ENCODE measurements at regions not wholly inside any gene's neighbourhood (a gene's known extent, or its start where the extent isn't known, plus 50 kb on each side); places are given as distances from the start of the nearest gene placed in this dataset.

- TF ChIP-seq CTCF (IDR thresholded peaks at IDR 0.05; ENCODE audit: insufficient read depth, low read length, poor library complexity, severe bottlenecking) (no peak), EZH2phosphoT487 (conservative IDR thresholded peaks at IDR 0.05; ENCODE audit: low read length) (no peak)
- Histone ChIP-seq H3K4me3 (ENCODE audit: insufficient read depth, low read length, poor library complexity, severe bottlenecking) (no peak overlapping the region), H2AFZ (ENCODE audit: low read depth, low read length, severe bottlenecking) (no peak overlapping the region), H3K9me2 (replicated peaks; ENCODE audit: insufficient read depth, low read length) (no peaks in the 10 kb centered on the region), H3K27ac (ENCODE audit: low read depth, low read length) (no peak overlapping the region), H3K36me3 (ENCODE audit: low read length) (no peaks in the 10 kb centered on the region), H3K9ac (ENCODE audit: low read length) (no peak overlapping the region), H3K9me3 (ENCODE audit: insufficient read depth, low read length) (no peaks in the 10 kb centered on the region), H3K27me3 (ENCODE audit: low read length) (no peaks in the 10 kb centered on the region), H4K20me1 (ENCODE audit: low read depth, low read length) (no peaks in the 10 kb centered on the region), H3K79me2 (ENCODE audit: insufficient read depth, low read length) (no peaks in the 10 kb centered on the region), H3K4me2 (ENCODE audit: low read depth, low read length, poor library complexity, severe bottlenecking) (no peak overlapping the region), H3F3A (ENCODE audit: insufficient read depth) (no peaks in the 10 kb centered on the region)
Measured at GRCh38 chr10:2920637-2921036, 146.7 kb upstream of the PFKP start.

DNA sequence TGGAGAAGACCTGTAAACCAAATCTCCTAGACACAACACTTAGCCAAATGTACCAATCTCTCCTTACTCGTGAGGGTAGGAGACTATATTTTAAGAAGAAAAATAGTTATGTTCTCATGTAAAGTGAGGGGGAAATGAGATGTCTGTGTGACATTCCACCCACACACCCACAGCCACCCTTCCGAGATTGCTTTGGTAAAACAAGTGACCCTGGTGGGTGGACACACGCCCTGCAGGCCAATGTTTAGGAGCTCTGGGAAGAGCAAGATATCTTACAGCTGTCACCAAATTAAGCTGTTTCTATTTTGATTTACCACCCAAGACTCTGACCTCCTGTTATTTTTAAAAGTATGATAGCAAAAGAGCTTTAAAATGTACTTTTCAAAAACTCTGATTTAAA lies 147.2 kb upstream of the PFKP start:
- H4K20me1 ChIP-seq (ENCODE audit: low read depth, low read length) = no peaks in the 10 kb centered on the region
- no peaks in the 10 kb centered on the region for H3K9me3 ChIP-seq (ENCODE audit: insufficient read depth, low read length)
- no peaks in the 10 kb centered on the region for H3K27me3 ChIP-seq (ENCODE audit: low read length)
- H3K4me3 ChIP-seq (ENCODE audit: insufficient read depth, low read length, poor library complexity, severe bottlenecking) = no peak overlapping the region
- H3K27ac ChIP-seq (ENCODE audit: low read depth, low read length) = no peak overlapping the region
- no peaks in the 10 kb centered on the region for H3K79me2 ChIP-seq (ENCODE audit: insufficient read depth, low read length)
- H2AFZ ChIP-seq (ENCODE audit: low read depth, low read length, severe bottlenecking) = no peak overlapping the region
- TF ChIP-seq EZH2phosphoT487 (conservative IDR thresholded peaks at IDR 0.05; ENCODE audit: low read length) (no peak), CTCF (IDR thresholded peaks at IDR 0.05; ENCODE audit: insufficient read depth, low read length, poor library complexity, severe bottlenecking) (no peak)
- H3K36me3 ChIP-seq (ENCODE audit: low read length) = no peaks in the 10 kb centered on the region
- H3F3A ChIP-seq (ENCODE audit: insufficient read depth) = no peaks in the 10 kb centered on the region
- H3K9me2 ChIP-seq (replicated peaks; ENCODE audit: insufficient read depth, low read length) = no peaks in the 10 kb centered on the region
- H3K4me2 ChIP-seq (ENCODE audit: low read depth, low read length, poor library complexity, severe bottlenecking) = no peak overlapping the region
- no peak overlapping the region for H3K9ac ChIP-seq (ENCODE audit: low read length)

- Histone ChIP-seq H3F3A (ENCODE audit: insufficient read depth) (no peaks in the 10 kb centered on the region), H2AFZ (ENCODE audit: low read depth, low read length, severe bottlenecking) (no peak overlapping the region), H3K79me2 (ENCODE audit: insufficient read depth, low read length) (no peaks in the 10 kb centered on the region), H3K9me2 (replicated peaks; ENCODE audit: insufficient read depth, low read length) (no peaks in the 10 kb centered on the region), H3K4me2 (ENCODE audit: low read depth, low read length, poor library complexity, severe bottlenecking) (no peak overlapping the region), H3K27me3 (ENCODE audit: low read length) (no peaks in the 10 kb centered on the region), H3K9me3 (ENCODE audit: insufficient read depth, low read length) (no peaks in the 10 kb centered on the region), H3K9ac (ENCODE audit: low read length) (no peak overlapping the region), H4K20me1 (ENCODE audit: low read depth, low read length) (no peaks in the 10 kb centered on the region), H3K4me3 (ENCODE audit: insufficient read depth, low read length, poor library complexity, severe bottlenecking) (no peak overlapping the region), H3K27ac (ENCODE audit: low read depth, low read length) (no peak overlapping the region), H3K36me3 (ENCODE audit: low read length) (no peaks in the 10 kb centered on the region)
- no peak for TF ChIP-seq EZH2phosphoT487 (conservative IDR thresholded peaks at IDR 0.05; ENCODE audit: low read length)
- no peak for TF ChIP-seq CTCF (IDR thresholded peaks at IDR 0.05; ENCODE audit: insufficient read depth, low read length, poor library complexity, severe bottlenecking)
Measured at GRCh38 chr10:2919016-2919415, 148.3 kb upstream of the PFKP start.

- H3K9me3 ChIP-seq (ENCODE audit: insufficient read depth, low read length) = no peaks in the 10 kb centered on the region
- H3K9ac ChIP-seq (ENCODE audit: low read length) = no peak overlapping the region
- TF ChIP-seq EZH2phosphoT487 (conservative IDR thresholded peaks at IDR 0.05; ENCODE audit: low read length) (no peak), CTCF (IDR thresholded peaks at IDR 0.05; ENCODE audit: insufficient read depth, low read length, poor library complexity, severe bottlenecking) (no peak)
- no peaks in the 10 kb centered on the region for H3K36me3 ChIP-seq (ENCODE audit: low read length)
- no peaks in the 10 kb centered on the region for H3K79me2 ChIP-seq (ENCODE audit: insufficient read depth, low read length)
- H3K4me3 ChIP-seq (ENCODE audit: insufficient read depth, low read length, poor library complexity, severe bottlenecking) = no peak overlapping the region
- H3K27me3 ChIP-seq (ENCODE audit: low read length) = no peaks in the 10 kb centered on the region
- H3K4me2 ChIP-seq (ENCODE audit: low read depth, low read length, poor library complexity, severe bottlenecking) = no peak overlapping the region
- H2AFZ ChIP-seq (ENCODE audit: low read depth, low read length, severe bottlenecking) = no peak overlapping the region
- no peaks in the 10 kb centered on the region for H4K20me1 ChIP-seq (ENCODE audit: low read depth, low read length)
- no peaks in the 10 kb centered on the region for H3K9me2 ChIP-seq (replicated peaks; ENCODE audit: insufficient read depth, low read length)
- no peak overlapping the region for H3K27ac ChIP-seq (ENCODE audit: low read depth, low read length)
- H3F3A ChIP-seq (ENCODE audit: insufficient read depth) = no peaks in the 10 kb centered on the region
Measured at GRCh38 chr10:2918489-2918888, 148.9 kb upstream of the PFKP start.

Measured in SU-DHL-6 (cell line).